IMR-90 (cell line): ENCODE measurements at regions not wholly inside any gene's neighbourhood (a gene's known extent, or its start where the extent isn't known, plus 50 kb on each side); places are given as distances from the start of the nearest gene placed in this dataset.

Experiments
- ATAC-seq: fragments of 200-7000 bp; cut with Tn5 transposase; 2 replicates; pipeline ENCODE4 v1.9.1; 2020; ENCODE audit warnings: low read depth, mild to moderate bottlenecking, moderate library complexity
- BruUV-seq: library from RNA; stranded (reverse); fragments of 400-500 nt; replicated peaks from 2 replicates; lab custom pipeline; 2021; lab: Mats Ljungman, UMichigan
- CTCF ChIA-PET: fragments of 300-600 bp; formaldehyde crosslinking; extraction: SDS; loops from one replicate; lab custom pipeline; 2021; ENCODE audit warnings: antibody characterized with exemption; lab: Yijun Ruan, JAX
- POLR2A ChIA-PET: fragments of 300-600 bp; sonication (Branson Sonifier 250); formaldehyde crosslinking; loops from one replicate; lab custom pipeline; 2022; ENCODE audit warnings: antibody characterized with exemption; ENCODE audit not compliant: unreplicated experiment; lab: Charles Lee
- DNase-seq: peaks from one replicate; pipeline ENCODE4 v3.0.0; 2013
- H2AFZ ChIP-seq: replicated peaks from 2 replicates; pipeline ENCODE3; 2013; ENCODE audit warnings: low read length, mild to moderate bottlenecking; ENCODE audit not compliant: poor library complexity
- H2AK5ac ChIP-seq: 2 replicates; pipeline ENCODE4 v1.6.1; 2013; ENCODE audit warnings: low read depth, low read length, inconsistent platforms
- H2AK9ac ChIP-seq: replicated peaks from 2 replicates; pipeline ENCODE3; 2013; ENCODE audit warnings: mild to moderate bottlenecking, low read depth, low read length, moderate library complexity; ENCODE audit not compliant: poor library complexity
- H2BK120ac ChIP-seq: 2 replicates; pipeline ENCODE4 v1.6.1; 2013; ENCODE audit warnings: low read depth, low read length, inconsistent platforms
- H2BK15ac ChIP-seq: 3 replicates; pipeline ENCODE4 v1.6.1; 2013; ENCODE audit warnings: low read depth, low read length, inconsistent platforms
- H2BK20ac ChIP-seq: 2 replicates; pipeline ENCODE4 v1.6.1; 2013; ENCODE audit warnings: low read depth, mild to moderate bottlenecking, inconsistent platforms, low read length, moderate library complexity
- H2BK5ac ChIP-seq: 2 replicates; pipeline ENCODE4 v1.6.1; 2013; ENCODE audit warnings: mild to moderate bottlenecking, low read depth, low read length, inconsistent platforms; ENCODE audit not compliant: poor library complexity, severe bottlenecking
- H3K14ac ChIP-seq: replicated peaks from 2 replicates; pipeline ENCODE4 v1.6.1; 2013; ENCODE audit warnings: low read depth, low read length, inconsistent platforms
- H3K18ac ChIP-seq: 2 replicates; pipeline ENCODE4 v1.6.1; 2013; ENCODE audit warnings: low read depth, low read length, control low read depth
- H3K23ac ChIP-seq: 2 replicates; pipeline ENCODE4 v1.6.1; 2013; ENCODE audit warnings: low read depth, low read length, inconsistent platforms
- H3K27ac ChIP-seq: 2 replicates; pipeline ENCODE4 v1.5.1; 2013; ENCODE audit warnings: mild to moderate bottlenecking, control low read depth, low read length; ENCODE audit not compliant: insufficient read depth
- H3K27me3 ChIP-seq: 2 replicates; pipeline ENCODE4 v1.6.1; 2013; ENCODE audit warnings: low read length; ENCODE audit not compliant: control insufficient read depth, insufficient read depth
- H3K36me3 ChIP-seq: 2 replicates; pipeline ENCODE4 v1.6.1; 2013; ENCODE audit warnings: low read length, mixed read lengths; ENCODE audit not compliant: control insufficient read depth, insufficient read depth
- H3K4ac ChIP-seq: 2 replicates; pipeline ENCODE4 v1.6.1; 2013; ENCODE audit warnings: low read depth, low read length, inconsistent platforms
- H3K4me1 ChIP-seq: 2 replicates; pipeline ENCODE4 v1.6.1; 2013; ENCODE audit warnings: low read length, mixed read lengths; ENCODE audit not compliant: control insufficient read depth, insufficient read depth
- H3K4me2 ChIP-seq: 2 replicates; pipeline ENCODE4 v1.6.1; 2013; ENCODE audit warnings: low read depth, mild to moderate bottlenecking, control low read depth, low read length, moderate library complexity
- H3K4me3 ChIP-seq: 2 replicates; pipeline ENCODE4 v1.5.1; 2013; ENCODE audit warnings: low read depth, mild to moderate bottlenecking, control low read depth, low read length, moderate library complexity; ENCODE audit not compliant: insufficient read depth
- H3K56ac ChIP-seq: 2 replicates; pipeline ENCODE4 v1.6.1; 2013; ENCODE audit warnings: low read length, inconsistent platforms; ENCODE audit not compliant: insufficient read depth; ENCODE audit errors: extremely low read depth
- H3K79me1 ChIP-seq, 2 experiments: 2 replicates each; pipeline ENCODE4 v1.6.1; 2013; ENCODE audit warnings: low read length in 2 of 2, inconsistent platforms in 1 of 2, low read depth in 1 of 2
- H3K9ac ChIP-seq: 2 replicates; pipeline ENCODE4 v1.6.1; 2013; ENCODE audit warnings: low read depth, low read length, control low read depth
- H3K9me1 ChIP-seq: 2 replicates; pipeline ENCODE4 v1.6.1; 2013; ENCODE audit warnings: low read length, inconsistent platforms; ENCODE audit not compliant: insufficient read depth
- H3K9me3 ChIP-seq: 2 replicates; pipeline ENCODE4 v1.6.1; 2013; ENCODE audit warnings: low read length; ENCODE audit not compliant: control insufficient read depth, insufficient read depth
- H4K20me1 ChIP-seq: 2 replicates; pipeline ENCODE4 v1.6.1; 2013; ENCODE audit warnings: low read length, inconsistent platforms; ENCODE audit not compliant: insufficient read depth
- H4K5ac ChIP-seq: 2 replicates; pipeline ENCODE4 v1.6.1; 2013; ENCODE audit warnings: mild to moderate bottlenecking, low read depth, low read length, control low read depth
- H4K8ac ChIP-seq, 2 experiments: 2 replicates each; pipeline ENCODE4 v1.6.1; 2013; ENCODE audit warnings: low read depth in 2 of 2, low read length in 2 of 2, control low read depth in 1 of 2, inconsistent platforms in 1 of 2
- H4K91ac ChIP-seq: 2 replicates; pipeline ENCODE4 v1.6.1; 2013; ENCODE audit warnings: low read depth, low read length, inconsistent platforms; ENCODE audit not compliant: insufficient read depth
- MAFK ChIP-seq: IDR thresholded peaks from 2 replicates; pipeline ENCODE4 v1.6.1; 2012; ENCODE audit warnings: low read depth, low read length, improper control_type of control experiment
- RAD21 ChIP-seq: IDR thresholded peaks from 2 replicates; pipeline ENCODE4 v1.6.1; 2012; ENCODE audit warnings: low read length, improper control_type of control experiment
- WGBS, 2 experiments: methylation state at CpG; one replicate each; pipeline versions ENCODE4 v1.1.5 to v1.1.7; 2013; ENCODE audit warnings: missing lambda C conversion rate in 2 of 2; ENCODE audit not compliant: insufficient read length in 1 of 2; ENCODE audit errors: extremely low coverage in 2 of 2; 5-methylcytosine and 5-hydroxymethylcytosine counted together
- dilution Hi-C: fragments of 300-500 bp; cut with HindIII; formaldehyde crosslinking; loops from one replicate; pipeline ENCODE4 v1.14.3; 2018; ENCODE audit warnings: low sequenced_read_pairs; ENCODE audit not compliant: unreplicated experiment
- in situ Hi-C: fragments of 300-500 bp; cut with MboI; formaldehyde crosslinking; loops from 3 replicates; pipeline ENCODE4 v1.14.3; 2019; ENCODE audit warnings: low sequenced_read_pairs, inconsistent platforms, mixed read lengths
- intact Hi-C: fragments of 100-400 bp; cut with micrococcal nuclease; formaldehyde crosslinking; loops from 2 replicates; pipeline ENCODE4 v1.10.0; 2022

- Histone ChIP-seq H4K8ac (no peak overlapping the region), H2BK20ac (no peak overlapping the region), H3K23ac (no peak overlapping the region), H4K5ac (no peak overlapping the region), H3K4me2 (no peak overlapping the region), H3K27me3 (no peaks in the 10 kb centered on the region), H3K9me3 (no peaks in the 10 kb centered on the region; the same call in 1 of the 2 replicates), H3K9me1 (peaks cover 6% of the 10 kb centered on the region; the same call in 1 of the 2 replicates), H2BK120ac (no peak overlapping the region), H3K27ac (no peak overlapping the region), H3K14ac (no peak overlapping the region), H3K9ac (no peak overlapping the region), H3K56ac (no peak overlapping the region), H4K91ac (no peak overlapping the region), H2BK5ac (no peak overlapping the region), H3K4me1 (peaks cover 2% of the 10 kb centered on the region; the same call in 1 of the 2 replicates), H3K18ac (no peak overlapping the region), H2AFZ (peak overlapping the region; percentile 51), H2AK5ac (no peak overlapping the region; the same call in 1 of the 2 replicates), H3K4ac (no peak overlapping the region), H2BK15ac (no peak overlapping the region), H4K20me1 (no peaks in the 10 kb centered on the region), H3K4me3 (no peak overlapping the region), H3K79me1 (no peaks in the 10 kb centered on the region), H3K36me3 (no peaks in the 10 kb centered on the region), H2AK9ac (peak overlapping the region; percentile 24)
- ChIA-PET CTCF (no interaction called here), POLR2A (no interaction called here)
- BruUV-seq, result no TSS peak
- in situ Hi-C loops (no loop called here), intact Hi-C loops (no loop called here), dilution Hi-C loops (no loop called here)
- no peak for DNase-seq
- TF ChIP-seq RAD21 (no peak), MAFK (no peak)
- ATAC-seq, result no peak
- WGBS, 2 experiments, result 100% methylated on average over 2 of the region's 9 CpGs; no CpG with 5 or more reads in 1 of the 2 experiments
Measured at GRCh38 chr6:169387809-169388383, 134.2 kb upstream of the THBS2 start.
